ENCODE measurements at regions not wholly inside any gene's neighbourhood (a gene's known extent, or its start where the extent isn't known, plus 50 kb on each side); places are given as distances from the start of the nearest gene placed in this dataset.
"Not testable (repeated sequence)": the region's sequence is repeated elsewhere in the genome, so short reads cannot be mapped to it uniquely, and the experiment has no call there.

DNA sequence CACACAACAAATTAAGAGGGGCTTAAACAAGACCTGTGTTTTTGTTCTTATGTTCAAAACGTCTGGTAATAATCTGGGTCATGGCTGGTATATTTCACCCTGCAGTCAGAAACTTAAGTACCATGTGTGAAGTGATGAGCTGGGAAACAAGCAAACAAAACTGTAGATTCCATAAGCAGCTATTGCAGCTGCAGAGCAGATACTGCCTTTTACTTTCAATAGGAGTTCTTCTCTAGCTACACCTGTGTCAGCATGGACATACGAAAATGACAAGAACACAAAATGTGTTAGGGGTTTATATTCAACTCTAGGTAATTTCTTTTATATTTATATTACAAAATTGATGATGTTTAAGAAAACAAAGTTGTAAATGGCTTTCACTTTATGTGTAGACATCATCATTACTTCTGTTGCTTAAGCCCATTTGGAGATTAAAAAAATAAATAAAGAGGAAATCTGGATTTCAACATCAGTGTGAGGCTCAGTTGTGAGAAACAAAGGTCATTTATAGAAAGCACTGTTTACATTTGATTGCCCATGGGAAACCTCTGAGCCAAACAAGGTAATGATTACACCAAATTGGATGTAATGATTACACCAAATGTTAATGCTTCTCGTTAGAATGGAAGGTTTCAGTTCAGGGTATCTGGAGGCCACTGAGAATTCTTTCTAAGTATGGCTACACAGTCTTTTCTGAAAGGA, 451.0 kb upstream of the SLC10A2 start:
- DNase-seq = no peak

DNA sequence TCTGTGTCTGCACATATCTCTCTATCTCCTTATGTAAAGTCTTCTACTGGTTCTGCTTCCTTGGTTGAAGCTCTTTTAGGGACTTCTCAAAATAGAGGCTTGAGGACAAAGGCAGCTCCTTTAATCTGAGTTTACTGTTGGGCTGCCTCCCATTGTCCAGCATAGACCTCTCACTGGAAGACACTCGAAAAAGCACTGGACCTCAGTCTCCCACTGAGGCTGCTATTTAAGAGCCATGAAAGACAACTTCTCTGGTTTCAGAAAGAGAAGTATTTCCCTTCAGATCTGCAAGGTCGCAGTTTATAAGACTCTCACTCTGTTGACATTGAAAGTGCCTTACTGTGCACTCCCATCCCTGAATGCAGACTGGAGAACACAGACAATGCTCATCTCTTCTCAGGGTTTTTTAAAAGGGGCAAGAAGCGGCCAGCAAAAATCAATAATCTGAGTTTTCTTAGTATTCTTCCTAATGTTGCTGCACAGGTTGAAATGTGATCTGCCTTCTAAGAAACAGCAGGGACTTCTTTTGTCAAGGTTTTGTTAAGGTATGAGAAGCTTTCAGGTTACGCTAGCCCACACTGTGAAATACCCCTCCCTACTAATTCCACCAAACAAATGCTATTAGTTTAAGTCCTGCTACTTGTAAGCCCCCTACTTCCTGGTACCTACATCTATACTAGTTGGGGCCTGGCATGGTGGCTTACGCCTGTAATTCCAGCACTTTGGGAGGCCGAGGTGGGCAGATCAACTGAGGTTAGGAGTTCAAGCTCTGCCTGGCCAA, 450.0 kb upstream of the SLC10A2 start:
- no peak for DNase-seq

DNA sequence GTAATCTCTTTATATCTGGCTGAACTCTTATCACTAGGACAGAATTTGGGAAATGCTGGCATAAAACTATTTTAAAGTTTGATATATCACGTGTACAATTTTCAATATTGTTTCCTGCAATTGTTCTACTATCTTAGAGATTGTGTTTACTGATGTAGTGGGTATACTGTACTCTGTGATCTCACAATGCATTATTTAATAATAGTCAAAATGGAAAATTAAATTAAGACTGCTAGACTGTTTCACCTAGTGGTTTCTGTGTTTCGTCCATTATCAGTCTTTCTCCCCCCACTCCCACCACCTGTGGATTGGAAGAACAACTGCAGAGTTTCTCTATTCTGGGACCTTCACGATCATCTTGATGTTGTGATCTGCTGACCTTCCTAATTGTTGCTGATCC, 449.2 kb upstream of the SLC10A2 start:
- DNase-seq = no peak

DNA sequence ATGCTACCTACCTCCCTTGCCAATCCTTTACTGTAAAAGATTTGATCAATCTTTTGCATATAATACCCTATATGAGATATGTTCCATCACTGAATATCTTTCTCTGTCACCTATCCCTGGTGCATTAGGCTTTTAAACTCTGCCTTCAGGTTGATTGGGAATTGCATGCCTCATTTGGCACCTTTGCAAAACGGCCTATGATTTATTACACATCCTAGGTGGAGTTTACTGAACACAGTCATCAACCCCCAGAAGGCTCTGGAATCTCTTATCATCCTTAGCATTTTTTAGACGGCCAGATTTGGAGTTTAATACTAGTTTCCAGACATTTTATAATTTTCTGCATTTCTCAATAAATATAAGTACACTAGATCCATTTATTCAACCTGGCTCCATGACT, 448.4 kb upstream of the SLC10A2 start:
- DNase-seq = no peak

DNA sequence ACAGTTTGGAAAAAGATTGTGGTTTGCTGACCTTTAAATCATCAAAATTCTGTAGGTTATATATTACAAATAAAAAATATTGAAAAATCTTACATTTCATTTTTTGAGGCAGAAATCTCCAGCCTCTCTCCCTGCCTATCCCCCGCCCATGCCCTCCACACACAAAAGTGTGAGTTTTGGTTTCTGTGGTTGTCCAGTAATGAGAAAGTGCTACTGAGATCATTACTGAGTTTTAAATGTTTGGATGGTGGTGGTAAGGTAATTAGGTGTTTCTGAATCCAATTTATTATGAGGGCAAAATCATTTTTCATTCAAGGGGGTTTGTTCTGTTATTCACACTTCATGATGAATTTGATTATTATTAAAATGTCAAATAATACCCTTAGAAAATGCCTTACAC, 448.0 kb upstream of the SLC10A2 start:
- DNase-seq = no peak

DNA sequence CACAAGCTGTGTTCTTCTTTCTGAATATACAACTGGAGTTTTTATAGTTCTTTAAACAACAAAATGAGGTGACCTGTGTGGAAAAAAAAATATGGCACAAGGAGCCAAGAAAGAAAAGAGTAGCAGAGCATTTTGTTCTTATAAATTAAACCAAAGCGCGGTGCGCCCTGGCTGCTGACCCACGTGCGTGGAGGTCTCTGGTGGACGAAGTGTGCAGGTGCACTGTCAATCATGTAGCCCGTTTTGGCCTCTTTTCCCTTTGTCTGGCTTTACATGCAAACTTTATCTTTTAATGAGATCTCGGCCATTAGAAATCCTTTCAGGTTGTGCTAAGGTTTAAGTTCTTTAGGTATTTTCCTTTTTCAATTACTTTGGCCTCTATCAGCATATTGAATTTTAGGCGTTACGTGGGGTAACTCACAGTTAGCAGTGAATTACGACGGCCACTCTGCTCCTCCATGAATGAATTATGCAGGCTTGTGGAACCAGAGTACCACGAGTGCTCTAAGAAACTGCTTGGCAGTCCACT, 443.9 kb upstream of the SLC10A2 start:
- no peak for DNase-seq

DNA sequence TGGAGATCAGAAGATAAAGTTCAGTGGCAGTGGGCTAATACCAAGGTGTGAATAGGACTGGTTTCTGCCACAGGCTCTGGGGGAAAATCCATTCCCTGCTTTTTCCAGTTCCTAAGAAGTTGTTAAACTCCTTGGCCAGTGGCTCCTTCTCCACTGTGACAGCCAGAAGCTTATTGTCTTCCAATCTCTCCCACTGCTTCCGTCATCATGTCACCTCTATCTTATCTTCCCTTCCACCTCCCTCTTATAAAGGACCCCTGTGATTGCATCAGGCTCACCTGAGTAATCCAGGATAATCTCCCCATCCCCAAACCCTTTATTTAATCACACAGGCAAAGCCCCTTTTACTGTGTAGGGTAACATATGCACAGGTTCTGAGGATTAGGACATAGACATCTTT, 431.2 kb upstream of the SLC10A2 start:
- DNase-seq = no peak

DNA sequence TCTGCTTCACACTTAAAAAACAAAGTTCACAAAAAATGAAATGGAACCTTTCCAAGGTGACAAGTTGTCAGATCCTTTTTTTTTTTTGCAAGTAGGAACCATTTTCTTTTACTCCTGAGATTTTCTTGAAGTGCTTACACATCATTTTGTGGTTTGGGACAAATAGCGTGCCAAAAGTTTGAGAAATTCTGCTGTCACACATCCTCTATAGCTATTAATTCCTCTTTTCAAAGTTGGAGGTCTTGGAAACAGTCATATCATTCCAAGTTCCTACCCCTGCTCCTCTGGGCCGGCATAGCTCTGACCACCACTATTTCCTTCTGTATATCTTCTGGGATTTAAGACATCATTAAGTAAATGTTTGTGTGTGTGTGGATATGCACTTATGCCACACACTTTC, 421.6 kb upstream of the SLC10A2 start:
- DNase-seq = no peak

DNA sequence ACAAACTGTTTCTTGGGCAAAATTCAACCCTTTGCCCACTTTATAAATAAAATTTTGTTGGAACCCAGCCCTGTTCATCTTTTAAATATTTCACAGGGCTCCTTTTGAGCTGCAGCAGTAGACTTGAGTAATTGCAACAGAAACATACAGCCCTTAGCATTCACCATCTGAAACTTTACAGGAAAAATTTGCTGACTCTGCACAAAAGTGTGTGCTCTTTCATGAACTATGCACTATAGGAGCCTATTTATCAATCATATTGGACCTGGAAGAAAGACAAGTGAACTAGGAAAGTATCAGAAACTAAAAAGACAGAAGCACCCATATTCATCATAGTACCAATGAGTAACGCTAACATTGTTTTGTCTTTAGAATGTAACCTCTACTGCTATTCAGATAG, 406.9 kb upstream of the SLC10A2 start:
- DNase-seq = no peak

DNA sequence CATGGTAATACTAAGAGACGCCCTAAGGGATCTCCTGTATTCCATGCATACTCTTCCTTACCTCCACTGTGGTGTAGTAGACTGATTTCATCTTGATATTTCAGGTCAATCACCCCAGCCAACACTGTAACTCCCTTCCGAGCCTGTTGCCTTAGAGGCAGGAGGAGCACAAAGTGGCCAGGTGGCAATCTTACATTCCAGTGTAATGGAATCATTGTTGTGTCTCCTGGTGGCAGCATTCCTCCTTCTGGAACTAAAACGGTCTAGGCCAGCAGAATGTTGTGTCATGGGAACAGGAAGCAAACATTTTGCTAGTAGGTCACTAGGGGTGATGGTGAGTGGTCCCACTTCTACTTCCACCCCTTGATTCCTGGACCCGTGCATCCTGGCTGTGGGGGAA, 405.7 kb upstream of the SLC10A2 start:
- DNase-seq = no peak

DNA sequence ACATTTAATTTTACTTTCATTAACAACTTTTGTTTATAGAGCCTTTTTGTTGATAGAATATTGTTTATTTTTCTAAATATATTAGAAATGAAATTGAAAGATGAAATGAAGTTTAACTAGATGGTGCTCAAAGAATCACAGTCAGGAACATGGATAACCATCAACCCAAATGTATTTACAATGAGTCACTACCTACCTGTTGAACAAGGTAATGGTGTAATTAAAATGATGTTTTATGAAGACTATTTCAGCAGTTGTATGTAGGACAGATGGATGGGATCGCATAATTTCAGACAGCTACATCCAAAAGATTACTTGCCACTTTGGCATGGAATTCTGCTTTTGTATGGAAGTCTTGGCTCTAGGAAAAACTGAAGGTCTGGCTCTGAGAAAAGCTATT, 403.6 kb upstream of the SLC10A2 start:
- no peak for DNase-seq

DNA sequence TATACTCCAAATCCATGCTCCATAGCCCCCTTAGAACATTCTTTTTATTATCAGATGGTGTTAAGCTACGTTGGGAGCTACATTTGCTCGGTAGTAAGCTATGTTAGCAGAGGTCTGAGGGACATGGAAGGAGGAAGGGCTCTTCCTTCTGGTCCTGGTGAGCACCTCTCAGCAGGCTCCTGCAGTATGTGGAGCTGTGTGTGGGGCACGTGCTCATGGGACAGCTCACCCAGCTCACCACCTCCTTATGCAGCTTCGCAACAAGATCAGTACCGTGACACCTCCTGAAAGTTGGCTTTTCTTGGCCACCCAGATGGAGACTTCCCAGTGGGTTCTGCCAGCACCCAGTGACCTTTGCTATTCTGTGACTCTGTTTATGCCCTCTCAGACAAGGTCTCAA, 400.5 kb upstream of the SLC10A2 start:
- no peak for DNase-seq

DNA sequence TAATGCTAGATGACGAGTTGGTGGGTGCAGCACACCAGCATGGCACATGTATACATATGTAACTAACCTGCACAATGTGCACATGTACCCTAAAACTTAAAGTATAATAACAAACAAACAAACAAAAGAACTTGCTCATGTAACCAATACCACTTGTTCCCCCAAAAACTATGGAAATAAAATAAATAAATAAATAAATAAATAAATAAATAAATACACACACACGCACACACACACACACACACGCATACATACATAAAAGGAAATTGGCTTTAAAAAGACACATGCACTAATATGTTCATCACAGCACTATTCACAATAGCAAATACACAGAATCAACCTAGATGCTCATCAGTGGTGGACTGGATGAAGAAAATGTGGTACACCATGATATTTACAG, 394.0 kb upstream of the SLC10A2 start:
- not testable (repeated sequence) for DNase-seq

DNA sequence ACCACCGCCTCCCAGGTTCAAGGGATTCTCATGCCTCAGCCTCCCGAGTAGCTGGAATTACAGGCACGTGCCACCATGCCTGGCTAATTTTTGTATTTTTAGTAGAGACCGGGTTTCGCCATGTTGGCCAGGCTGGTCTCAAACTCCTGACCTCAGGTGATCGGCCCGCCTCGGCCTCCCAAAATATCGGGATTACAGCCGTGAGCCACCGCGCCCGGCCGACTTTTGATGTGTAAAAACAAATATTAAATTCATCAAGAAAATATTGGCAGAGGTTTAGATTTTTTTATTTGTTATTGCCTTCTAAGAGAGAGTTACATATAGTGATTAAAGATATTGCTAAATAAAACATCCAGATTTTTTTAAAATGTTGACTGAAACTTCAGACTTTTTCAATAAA, 390.8 kb upstream of the SLC10A2 start:
- not testable (repeated sequence) for DNase-seq

DNA sequence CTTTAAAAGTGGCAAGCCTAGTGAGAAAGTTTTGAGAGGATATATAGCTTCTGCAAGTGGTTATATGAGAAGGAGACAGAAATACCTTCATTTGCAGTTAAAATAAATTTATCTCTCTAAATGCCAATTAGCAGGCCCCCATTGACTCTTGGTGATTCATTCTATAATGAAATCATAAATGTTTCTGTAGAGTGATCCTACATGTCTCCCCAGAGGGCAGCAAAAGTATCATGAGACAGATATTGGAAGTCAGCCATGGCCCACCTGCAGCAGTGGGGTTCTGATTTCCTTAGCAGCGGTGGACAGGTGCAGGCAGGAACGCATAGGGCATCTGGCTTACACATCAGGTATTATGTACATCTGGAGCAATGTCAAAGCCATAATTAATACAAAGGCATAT, 385.4 kb upstream of the SLC10A2 start:
- no peak for DNase-seq

DNA sequence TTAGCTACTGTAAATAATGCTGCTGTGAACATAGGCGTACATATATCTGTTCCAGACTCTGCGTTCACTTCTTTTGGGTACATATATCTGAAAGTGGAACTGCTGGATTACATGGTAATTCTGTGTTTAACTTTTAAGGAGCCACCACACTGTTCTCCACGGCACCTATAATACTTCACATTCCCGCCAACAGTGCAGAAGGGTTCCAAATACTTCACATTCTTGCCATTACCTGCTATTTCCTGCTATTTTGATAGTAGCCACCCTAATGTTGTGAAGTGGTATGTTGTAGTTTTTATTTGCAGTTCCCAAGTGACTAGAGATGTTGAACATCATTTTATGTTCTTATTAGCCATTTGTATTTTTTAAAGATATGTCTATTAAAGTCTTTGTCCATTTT, 377.4 kb upstream of the SLC10A2 start:
- no peak for DNase-seq

DNA sequence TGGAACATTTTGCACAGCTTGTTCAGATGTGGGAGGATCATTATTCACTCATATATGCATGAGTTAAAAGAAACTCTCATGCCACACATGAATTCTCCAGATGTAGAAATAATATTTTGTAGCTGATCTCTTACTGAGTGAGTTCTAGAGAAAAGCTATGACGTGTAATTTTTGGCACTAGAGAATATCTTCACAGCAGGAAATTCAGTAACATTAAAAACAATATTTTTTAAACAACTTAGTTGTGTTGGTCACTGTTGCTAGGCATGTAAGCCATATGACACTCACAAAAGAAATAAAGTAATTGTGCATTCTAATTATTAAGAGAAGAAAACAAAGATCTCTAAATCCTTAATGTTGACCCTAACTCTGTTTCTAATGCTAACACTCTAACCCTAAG, 371.4 kb upstream of the SLC10A2 start:
- no peak for DNase-seq

DNA sequence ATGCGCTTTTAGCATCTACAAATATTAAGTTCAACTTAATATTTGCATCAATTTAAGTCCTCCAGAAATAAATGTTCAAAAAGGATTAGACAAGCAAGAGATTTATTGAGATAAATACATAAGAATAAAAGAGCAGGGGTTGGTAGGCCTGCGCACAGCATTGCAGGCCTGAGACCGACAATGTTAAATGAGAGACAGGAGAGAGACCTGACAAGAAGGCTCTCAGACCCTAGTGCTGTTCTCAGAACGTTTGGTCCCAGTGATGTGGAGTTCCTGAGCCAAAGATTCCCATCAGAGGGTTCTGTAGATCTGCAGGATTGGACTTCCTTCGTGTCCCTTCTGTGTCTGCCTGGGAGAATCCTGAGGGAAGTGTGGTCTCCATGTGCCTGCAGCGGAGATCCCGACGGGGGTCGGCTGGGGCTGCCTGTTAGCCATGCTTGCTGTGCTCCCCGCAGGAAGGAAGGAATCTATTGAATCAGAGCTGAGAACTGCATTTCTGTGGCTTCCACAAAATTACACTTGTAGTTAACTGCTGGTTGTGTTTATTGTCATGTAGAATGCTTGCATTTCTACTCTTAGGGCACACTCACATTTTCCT, 369.9 kb upstream of the SLC10A2 start:
- no peak for DNase-seq

DNA sequence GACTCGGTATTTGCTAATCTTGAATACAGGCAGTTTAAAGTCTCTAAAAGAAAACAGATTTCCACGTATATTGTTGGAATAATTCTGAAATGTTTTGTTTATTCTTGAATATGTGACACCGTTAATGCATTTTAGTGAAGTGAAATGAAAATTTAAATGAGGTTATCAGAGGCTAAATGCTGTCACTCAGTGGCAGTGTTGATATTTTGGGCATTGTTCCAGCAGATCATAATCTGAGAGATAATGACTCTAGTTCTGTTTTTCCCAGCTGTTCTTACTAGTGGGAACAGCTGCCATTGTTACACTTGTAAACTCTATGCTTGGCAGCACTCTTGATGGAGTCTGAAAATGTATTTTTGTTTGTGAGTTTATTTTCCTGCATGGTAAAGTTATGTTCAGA, 365.6 kb upstream of the SLC10A2 start:
- no peak for DNase-seq

DNA sequence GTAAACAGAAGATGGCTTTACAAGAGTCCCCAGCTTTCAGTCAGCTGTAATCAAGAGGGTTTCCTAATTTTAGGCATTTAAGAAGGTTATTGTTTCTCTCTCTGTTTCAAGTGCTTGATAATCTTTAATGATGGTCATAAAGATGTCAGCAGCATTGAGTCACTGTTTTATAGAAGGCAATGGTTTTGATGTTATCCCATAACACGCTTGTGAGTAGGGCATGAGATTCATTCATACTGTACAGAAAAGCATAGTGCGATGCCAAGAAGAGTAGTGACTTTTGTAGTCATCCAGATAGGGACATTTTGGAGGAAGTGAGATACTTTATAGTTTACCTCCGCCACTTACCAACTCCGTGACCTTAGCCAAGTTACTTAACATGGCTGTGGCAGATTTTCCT, 364.2 kb upstream of the SLC10A2 start:
- DNase-seq = no peak

DNA sequence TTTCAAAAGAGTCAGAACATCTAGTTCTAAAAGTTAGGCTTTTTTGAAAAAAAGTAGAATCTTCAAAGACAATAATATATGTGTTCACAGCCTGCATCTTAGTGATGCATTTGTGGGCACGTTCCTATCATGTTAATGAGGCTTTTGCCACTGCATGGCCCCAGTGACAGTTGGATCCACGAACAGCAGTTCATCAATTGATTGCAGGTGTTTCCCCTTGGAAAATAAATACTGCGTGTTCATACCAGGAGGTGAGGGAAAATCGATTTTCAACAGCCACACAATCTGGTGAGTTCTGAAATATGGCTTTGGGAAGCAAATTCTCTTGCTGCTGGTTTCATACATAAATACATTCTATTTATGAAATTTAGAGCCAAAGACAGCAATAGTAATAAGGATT, 343.8 kb upstream of the SLC10A2 start:
- DNase-seq = no peak

DNA sequence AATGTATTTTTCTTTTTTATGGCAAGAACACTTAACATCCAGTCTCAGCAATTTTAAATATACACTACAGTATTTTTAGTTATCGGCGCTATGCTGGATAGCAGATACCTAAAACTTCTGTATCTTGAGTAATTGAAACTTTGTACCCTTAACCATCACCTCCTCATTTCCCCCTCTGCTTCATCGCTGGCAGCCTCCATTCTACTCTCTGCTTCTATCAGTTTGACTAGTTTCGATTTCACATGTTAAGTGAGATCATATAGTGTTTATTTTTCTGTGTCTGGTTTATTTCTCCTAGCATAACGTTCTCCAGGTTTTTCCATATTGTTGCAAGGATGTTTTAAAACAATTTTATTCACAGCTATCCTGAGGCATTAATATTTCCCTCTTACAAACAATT, 340.8 kb upstream of the SLC10A2 start:
- DNase-seq = no peak

DNA sequence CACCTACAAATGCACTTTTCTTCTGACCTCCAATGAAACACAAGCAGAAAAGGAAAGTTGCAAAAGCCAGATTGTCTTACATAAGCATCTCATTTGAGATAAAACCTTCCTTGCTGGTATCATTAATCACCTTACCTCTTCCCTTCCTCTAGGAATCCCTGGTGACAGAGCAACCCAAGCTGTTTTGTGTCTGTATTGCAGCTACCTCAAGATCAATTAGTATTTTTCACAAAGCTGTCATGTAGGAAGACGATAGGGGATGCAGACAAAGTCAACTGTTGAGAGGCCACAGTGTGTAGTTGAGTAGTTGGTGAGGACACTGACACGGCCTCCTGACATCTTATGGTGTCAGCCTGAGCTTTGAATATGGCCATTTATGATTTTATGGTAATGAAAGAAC, 339.1 kb upstream of the SLC10A2 start:
- no peak for DNase-seq

DNA sequence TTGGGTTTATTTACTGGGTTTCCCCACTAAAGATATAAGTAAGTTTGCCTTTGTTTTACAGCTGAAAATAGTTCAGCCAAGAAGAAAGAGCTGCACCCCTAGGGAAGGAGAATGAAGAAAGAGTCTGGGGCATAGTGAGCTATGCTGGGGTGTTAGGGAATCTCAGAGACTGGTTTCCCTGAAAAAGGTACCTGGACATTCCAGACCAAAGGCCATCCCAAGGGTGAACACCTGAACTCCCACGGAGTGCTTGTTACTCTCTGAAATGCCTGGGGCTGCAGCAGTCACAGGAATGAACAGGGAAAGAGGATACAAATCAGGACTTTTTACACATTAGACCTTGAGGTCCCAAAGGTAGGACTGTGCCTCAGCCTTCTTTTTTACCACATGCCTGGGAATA, 337.6 kb upstream of the SLC10A2 start:
- no peak for DNase-seq

Data from stimulated activated naive CD4-positive, alpha-beta T cell (primary cell).